GM12892 (cell line): ENCODE measurements at regions not wholly inside any gene's neighbourhood (a gene's known extent, or its start where the extent isn't known, plus 50 kb on each side); places are given as distances from the start of the nearest gene placed in this dataset.

ENCODE experiments used
- POLR2A ChIP-seq: IDR thresholded peaks from 2 replicates; pipeline ENCODE4 v1.6.1; 2011; ENCODE audit warnings: low read depth, low read length, control low read depth
- POLR2AphosphoS5 ChIP-seq: IDR thresholded peaks from 2 replicates; pipeline ENCODE4 v1.6.1; 2011; ENCODE audit warnings: low read depth, low read length, control low read depth
- TAF1 ChIP-seq: IDR thresholded peaks from 2 replicates; pipeline ENCODE4 v1.6.1; 2011; ENCODE audit warnings: low read depth, mild to moderate bottlenecking, control low read depth, low read length, borderline replicate concordance

GRCh38 chr2:125330133-125330532, 1305.0 kb downstream of the CNTNAP5 start:
- TF ChIP-seq POLR2A: no peak
- no peak for TF ChIP-seq TAF1
- no peak for TF ChIP-seq POLR2AphosphoS5
